ENCODE measurements at regions not wholly inside any gene's neighbourhood (a gene's known extent, or its start where the extent isn't known, plus 50 kb on each side); places are given as distances from the start of the nearest gene placed in this dataset.

DNA sequence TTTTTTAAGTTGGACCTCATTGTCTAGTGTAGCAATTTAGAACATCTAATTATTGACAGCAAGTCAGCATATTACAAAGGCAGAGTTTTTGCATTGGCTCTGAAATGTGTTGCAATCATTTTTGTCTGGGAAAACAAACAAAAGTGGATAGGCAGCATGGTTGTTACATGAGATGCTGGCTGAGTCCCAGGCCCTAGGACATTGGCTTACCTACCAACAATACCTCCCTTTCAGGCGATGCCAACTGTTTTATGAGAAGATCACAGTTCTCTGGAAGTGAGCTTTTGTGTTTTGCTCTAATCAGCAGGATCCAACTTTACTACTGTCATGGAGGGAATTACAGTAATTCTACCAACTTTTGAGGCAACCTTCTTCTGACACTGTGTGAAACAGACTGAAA lies 71.5 kb upstream of the CXADR start:
- TF ChIP-seq POLR2AphosphoS5 (IDR thresholded peaks at IDR 0.05; ENCODE audit: borderline replicate concordance, low read depth, low read length): no peak
- TF ChIP-seq EZH2 (IDR thresholded peaks at IDR 0.05): no peak

Measured in SK-N-MC (cell line).